ENCODE measurements at regions not wholly inside any gene's neighbourhood (a gene's known extent, or its start where the extent isn't known, plus 50 kb on each side); places are given as distances from the start of the nearest gene placed in this dataset.

DNA sequence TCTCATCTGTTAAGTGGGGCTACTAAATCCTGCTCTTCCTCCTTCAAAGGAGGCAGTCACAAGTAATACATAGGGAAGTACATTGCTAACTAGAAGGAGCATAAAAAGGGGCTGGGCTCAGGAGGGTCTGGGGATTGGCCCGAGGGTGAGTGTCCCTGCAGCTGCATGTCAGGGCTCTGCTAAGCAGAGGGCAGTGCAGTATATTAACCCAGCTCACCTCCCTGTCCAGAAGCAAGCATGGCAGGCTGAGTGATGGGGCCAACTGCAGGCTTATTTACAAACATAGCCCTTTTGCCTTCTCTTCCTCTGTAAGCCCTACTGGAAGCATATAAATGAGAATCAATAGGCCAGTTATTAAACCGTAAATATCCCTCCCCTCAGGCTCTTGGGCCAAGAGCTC, 143.2 kb upstream of the PCBD1 start:
- no peak for TF ChIP-seq CTCF (conservative IDR thresholded peaks at IDR 0.05; ENCODE audit: low read length)
- TF ChIP-seq EZH2phosphoT487 (IDR thresholded peaks at IDR 0.05; ENCODE audit: borderline replicate concordance): no peak

Data from Loucy (cell line).